PC-9 (cell line): ENCODE measurements at regions not wholly inside any gene's neighbourhood (a gene's known extent, or its start where the extent isn't known, plus 50 kb on each side); places are given as distances from the start of the nearest gene placed in this dataset.

Source experiments
- BruUV-seq: library from RNA; stranded (reverse); fragments of 400-500 nt; replicated peaks from 2 replicates; lab custom pipeline; 2021; lab: Mats Ljungman, UMichigan
- CTCF ChIA-PET: fragments of 300-600 bp; sonication (Branson Sonifier 250); formaldehyde crosslinking; loops from one replicate; lab custom pipeline; 2022; ENCODE audit warnings: antibody characterized with exemption; lab: Charles Lee
- POLR2A ChIA-PET: fragments of 300-600 bp; sonication (Branson Sonifier 250); formaldehyde crosslinking; loops from one replicate; lab custom pipeline; 2022; ENCODE audit warnings: antibody characterized with exemption; ENCODE audit not compliant: unreplicated experiment; lab: Charles Lee
- DNase-seq, 2 experiments: peaks; one replicate each; pipeline versions ENCODE4 v3.0.0 to v3.0.0-alpha.2; 2015 to 2022; ENCODE audit warnings: mixed read lengths in 1 of 2
- H2AFZ ChIP-seq: fragments of 200-600 bp; sonication (generic); 2 replicates; pipeline ENCODE4 v1.8.1; 2017; ENCODE audit warnings: antibody characterized with exemption
- H3F3A ChIP-seq: fragments of 200-600 bp; sonication (generic); 2 replicates; pipeline ENCODE4 v1.8.1; 2017; ENCODE audit warnings: antibody characterized with exemption, mild to moderate bottlenecking, low read depth; ENCODE audit not compliant: insufficient read depth
- H3K27ac ChIP-seq: fragments of 200-600 bp; sonication (generic); 2 replicates; pipeline ENCODE4 v1.6.1; 2016; ENCODE audit warnings: mixed run types
- H3K27me3 ChIP-seq: fragments of 200-600 bp; sonication (generic); 2 replicates; pipeline ENCODE4 v1.6.1; 2016; ENCODE audit warnings: low read depth, mixed run types; ENCODE audit not compliant: insufficient read depth
- H3K36me3 ChIP-seq: fragments of 200-600 bp; sonication (generic); 2 replicates; pipeline ENCODE4 v1.6.1; 2016; ENCODE audit warnings: low read depth, mixed run types
- H3K4me1 ChIP-seq: fragments of 200-600 bp; sonication (generic); replicated peaks from 2 replicates; pipeline ENCODE4 v1.6.1; 2016; ENCODE audit warnings: mixed run types; ENCODE audit not compliant: insufficient read depth
- H3K4me2 ChIP-seq: fragments of 200-600 bp; sonication (generic); 2 replicates; pipeline ENCODE4 v1.6.1; 2017; ENCODE audit warnings: mixed run types
- H3K4me3 ChIP-seq: fragments of 200-600 bp; sonication (generic); 2 replicates; pipeline ENCODE4 v1.6.1; 2016; ENCODE audit warnings: mixed run types
- H3K79me2 ChIP-seq: fragments of 200-600 bp; sonication (generic); 2 replicates; pipeline ENCODE4 v1.6.1; 2017; ENCODE audit warnings: low read depth, mixed run types
- H3K9me2 ChIP-seq: fragments of 200-600 bp; sonication (generic); 2 replicates; pipeline ENCODE4 v1.8.1; 2017; ENCODE audit warnings: mild to moderate bottlenecking; ENCODE audit not compliant: insufficient read depth
- H3K9me3 ChIP-seq: fragments of 200-600 bp; sonication (generic); 2 replicates; pipeline ENCODE4 v1.8.1; 2016; ENCODE audit warnings: low read depth; ENCODE audit not compliant: insufficient read depth
- H4K20me1 ChIP-seq: fragments of 200-600 bp; sonication (generic); 2 replicates; pipeline ENCODE4 v1.8.1; 2017; ENCODE audit not compliant: insufficient read depth
- CTCF ChIP-seq: fragments of 200-600 bp; sonication (generic); conservative IDR thresholded peaks from 2 replicates; pipeline ENCODE4 v1.6.1; 2017; ENCODE audit warnings: mixed run types, antibody characterized with exemption, mild to moderate bottlenecking, moderate library complexity
- EZH2 ChIP-seq: fragments of 200-600 bp; sonication (generic); IDR thresholded peaks from 2 replicates; pipeline ENCODE4 v1.8.0; 2017; ENCODE audit warnings: antibody characterized with exemption, low read depth
- intact Hi-C: fragments of 100-400 bp; cut with micrococcal nuclease; formaldehyde crosslinking; loops from one replicate; pipeline ENCODE4 v1.10.0; 2022; ENCODE audit not compliant: unreplicated experiment

- POLR2A ChIA-PET: no interaction called here
- no peak for DNase-seq
- H3F3A ChIP-seq: no peaks in the 10 kb centered on the region
- 0 out of 2 replicates have a peak, but pooled peaks cover 4% of the 10 kb centered on the region for H3K4me1 ChIP-seq
- H3K36me3 ChIP-seq: no peaks in the 10 kb centered on the region
- no peak overlapping the region for H3K27ac ChIP-seq
- no peak overlapping the region for H3K4me3 ChIP-seq
- intact Hi-C loops: no loop called here
- BruUV-seq: no TSS peak
- H3K4me2 ChIP-seq: no peak overlapping the region
- CTCF ChIA-PET: no interaction called here
- no peaks in the 10 kb centered on the region for H4K20me1 ChIP-seq
- TF ChIP-seq CTCF (no peak), EZH2 (no peak)
- no peaks in the 10 kb centered on the region for H3K79me2 ChIP-seq
- no peaks in the 10 kb centered on the region for H3K9me3 ChIP-seq
- no peaks in the 10 kb centered on the region for H3K9me2 ChIP-seq
- no peak overlapping the region for H2AFZ ChIP-seq
- H3K27me3 ChIP-seq: no peaks in the 10 kb centered on the region
Measured at GRCh38 chr4:129323658-129324057, 227.7 kb downstream of the C4orf33 start.

- Histone ChIP-seq H3K27me3 (no peaks in the 10 kb centered on the region), H3K9me3 (no peaks in the 10 kb centered on the region), H3K27ac (no peak overlapping the region), H3K4me1 (0 out of 2 replicates have a peak, but pooled peaks cover 4% of the 10 kb centered on the region), H2AFZ (no peak overlapping the region), H3K4me2 (no peak overlapping the region), H3K4me3 (no peak overlapping the region), H3F3A (no peaks in the 10 kb centered on the region), H3K9me2 (no peaks in the 10 kb centered on the region), H3K36me3 (no peaks in the 10 kb centered on the region), H4K20me1 (no peaks in the 10 kb centered on the region), H3K79me2 (no peaks in the 10 kb centered on the region)
- intact Hi-C loops: no loop called here
- ChIA-PET CTCF (interaction anchor here (0.5 kb wide), 1 partner anchor 1381 kb away, joined by 3 read pairs; no protein-coding TSS in a partner anchor), POLR2A (no interaction called here)
- no TSS peak for BruUV-seq
- no peak for DNase-seq
- TF ChIP-seq EZH2 (no peak), CTCF (no peak)
Measured at GRCh38 chr4:129326571-129327460, 230.9 kb downstream of the C4orf33 start.

GRCh38 chr4:129327637-129328036 lies 231.7 kb downstream of the C4orf33 start:
- no peak overlapping the region for H3K4me3 ChIP-seq
- H3K27ac ChIP-seq: no peak overlapping the region
- no peaks in the 10 kb centered on the region for H3F3A ChIP-seq
- no peak overlapping the region for H3K4me2 ChIP-seq
- BruUV-seq: no TSS peak
- H3K4me1 ChIP-seq: 0 out of 2 replicates have a peak, but pooled peaks cover 4% of the 10 kb centered on the region
- H3K36me3 ChIP-seq: no peaks in the 10 kb centered on the region
- no peak overlapping the region for H2AFZ ChIP-seq
- no peaks in the 10 kb centered on the region for H3K9me2 ChIP-seq
- no peaks in the 10 kb centered on the region for H3K9me3 ChIP-seq
- ChIA-PET CTCF (interaction anchor here (0.6 kb wide), 1 partner anchor 824 kb away, joined by 3 read pairs; no protein-coding TSS in a partner anchor), POLR2A (interaction anchor here (0.7 kb wide), 1 partner anchor 16 kb away, joined by 20 read pairs; no protein-coding TSS in a partner anchor)
- intact Hi-C loops: no loop called here
- no peaks in the 10 kb centered on the region for H4K20me1 ChIP-seq
- TF ChIP-seq CTCF (no peak), EZH2 (no peak)
- no peak for DNase-seq
- H3K79me2 ChIP-seq: no peaks in the 10 kb centered on the region
- H3K27me3 ChIP-seq: no peaks in the 10 kb centered on the region
